Uterus (tissue), 2 donors: ENCODE measurements at regions not wholly inside any gene's neighbourhood (a gene's known extent, or its start where the extent isn't known, plus 50 kb on each side); places are given as distances from the start of the nearest gene placed in this dataset.

Experiments
- CTCF ChIP-seq, 4 experiments: fragments of 200-600 bp in 2 of 4; fragments of 450-650 bp in 2 of 4; sonication (generic) in 2 of 4; IDR thresholded peaks; one replicate each; pipeline ENCODE4 v1.5.1; 2016 to 2019; ENCODE audit warnings: antibody characterized with exemption in 4 of 4, mild to moderate bottlenecking in 2 of 4, moderate library complexity in 1 of 4
- POLR2A ChIP-seq, 2 donors: fragments of 450-650 bp; IDR thresholded peaks; one replicate each; pipeline ENCODE4 v1.6.1; 2016; ENCODE audit warnings: antibody characterized with exemption in 2 of 2, mild to moderate bottlenecking in 1 of 2, moderate library complexity in 1 of 2

- TF ChIP-seq CTCF (IDR thresholded peaks at IDR 0.05) (no peak), POLR2A (IDR thresholded peaks at IDR 0.05) (no peak)
These were observed 474.2 kb upstream of the LRRTM1 start for GRCh38 chr2:80778704-80779103.
